Vagina (tissue), 2 donors: ENCODE measurements at regions not wholly inside any gene's neighbourhood (a gene's known extent, or its start where the extent isn't known, plus 50 kb on each side); places are given as distances from the start of the nearest gene placed in this dataset.

ENCODE experiments used
- POLR2A ChIP-seq, 2 donors: fragments of 450-650 bp; IDR thresholded peaks; one replicate each; pipeline ENCODE4 v1.6.1; 2017; ENCODE audit warnings: antibody characterized with exemption in 2 of 2, mild to moderate bottlenecking in 2 of 2, moderate library complexity in 2 of 2
- POLR2AphosphoS5 ChIP-seq, 2 donors: sonication (generic); formaldehyde crosslinking; IDR thresholded peaks; one replicate each; pipeline ENCODE4 v1.9.0; 2017; ENCODE audit warnings: antibody characterized with exemption in 2 of 2, mild to moderate bottlenecking in 2 of 2, low read depth in 1 of 2; ENCODE audit not compliant: insufficient read depth in 1 of 2
- TF ChIP-seq, protein P1 (sequence below), 3 experiments: fragments of 450-650 bp in 2 of 3; fragments of 200-600 bp in 1 of 3; sonication (generic) in 1 of 3; IDR thresholded peaks; one replicate each; pipeline ENCODE4 v1.5.1; 2017 to 2019; ENCODE audit warnings: antibody characterized with exemption in 3 of 3, mild to moderate bottlenecking in 2 of 3, moderate library complexity in 2 of 3

DNA sequence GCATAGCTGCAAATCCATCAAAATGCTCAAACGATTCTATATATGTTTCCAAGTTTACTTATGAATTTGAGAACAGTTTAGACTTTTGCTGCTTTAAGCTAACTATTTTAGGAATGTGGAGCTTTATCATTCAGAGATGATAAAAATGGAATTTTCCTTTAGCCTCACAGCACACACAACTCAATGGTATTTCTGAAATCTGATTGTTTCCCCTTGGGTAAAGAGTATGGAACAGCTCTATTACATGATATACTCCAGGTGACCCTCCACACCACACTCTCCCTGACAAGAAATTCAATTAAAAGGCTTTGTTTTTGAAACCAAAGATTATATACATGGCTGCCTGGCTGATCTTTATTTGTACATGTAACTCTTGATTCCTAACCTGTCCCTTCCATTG, 120.0 kb downstream of the LUZP4 start:
- TF ChIP-seq, protein P1, sequence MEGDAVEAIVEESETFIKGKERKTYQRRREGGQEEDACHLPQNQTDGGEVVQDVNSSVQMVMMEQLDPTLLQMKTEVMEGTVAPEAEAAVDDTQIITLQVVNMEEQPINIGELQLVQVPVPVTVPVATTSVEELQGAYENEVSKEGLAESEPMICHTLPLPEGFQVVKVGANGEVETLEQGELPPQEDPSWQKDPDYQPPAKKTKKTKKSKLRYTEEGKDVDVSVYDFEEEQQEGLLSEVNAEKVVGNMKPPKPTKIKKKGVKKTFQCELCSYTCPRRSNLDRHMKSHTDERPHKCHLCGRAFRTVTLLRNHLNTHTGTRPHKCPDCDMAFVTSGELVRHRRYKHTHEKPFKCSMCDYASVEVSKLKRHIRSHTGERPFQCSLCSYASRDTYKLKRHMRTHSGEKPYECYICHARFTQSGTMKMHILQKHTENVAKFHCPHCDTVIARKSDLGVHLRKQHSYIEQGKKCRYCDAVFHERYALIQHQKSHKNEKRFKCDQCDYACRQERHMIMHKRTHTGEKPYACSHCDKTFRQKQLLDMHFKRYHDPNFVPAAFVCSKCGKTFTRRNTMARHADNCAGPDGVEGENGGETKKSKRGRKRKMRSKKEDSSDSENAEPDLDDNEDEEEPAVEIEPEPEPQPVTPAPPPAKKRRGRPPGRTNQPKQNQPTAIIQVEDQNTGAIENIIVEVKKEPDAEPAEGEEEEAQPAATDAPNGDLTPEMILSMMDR (IDR thresholded peaks at IDR 0.05): no peak
- TF ChIP-seq POLR2A (IDR thresholded peaks at IDR 0.05): no peak
- no peak for TF ChIP-seq POLR2AphosphoS5 (IDR thresholded peaks at IDR 0.05; ENCODE audit: insufficient read depth in 1 of 2, low read depth in 1 of 2)
